SU-DHL-6 (cell line): ENCODE measurements at regions not wholly inside any gene's neighbourhood (a gene's known extent, or its start where the extent isn't known, plus 50 kb on each side); places are given as distances from the start of the nearest gene placed in this dataset.

Source experiments
- EZH2phosphoT487 ChIP-seq: fragments of 200-600 bp; sonication (generic), shearing (Covaris generic); conservative IDR thresholded peaks from 2 replicates; pipeline ENCODE4 v1.6.1; 2018; ENCODE audit warnings: mild to moderate bottlenecking, antibody characterized with exemption, low read length, moderate library complexity, mixed read lengths
- TF ChIP-seq, protein P1 (sequence below): fragments of 200-600 bp; sonication (generic); IDR thresholded peaks from one replicate; pipeline ENCODE4 v1.5.1; 2017; ENCODE audit warnings: antibody characterized with exemption, mild to moderate bottlenecking, low read length, moderate library complexity; ENCODE audit not compliant: insufficient read depth, poor library complexity, severe bottlenecking

DNA sequence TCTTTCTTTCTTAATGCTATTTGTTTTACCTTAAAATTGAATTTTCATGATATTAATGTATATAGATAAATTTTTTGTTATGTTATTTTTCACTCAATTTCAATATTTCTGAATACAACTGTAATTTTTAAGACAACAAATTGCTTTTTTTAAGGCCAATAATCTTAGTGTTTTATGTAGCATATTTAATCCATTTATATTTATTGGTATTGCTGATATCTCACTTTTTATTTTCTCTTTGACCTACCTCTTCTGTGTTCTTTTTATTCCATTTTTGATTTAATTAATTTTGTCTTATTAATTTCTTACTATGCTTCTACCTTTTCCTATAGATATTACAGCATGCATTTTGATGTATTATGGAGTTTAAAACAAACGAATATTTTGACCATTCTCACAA, 460.1 kb upstream of the AGA start:
- TF ChIP-seq, protein P1, sequence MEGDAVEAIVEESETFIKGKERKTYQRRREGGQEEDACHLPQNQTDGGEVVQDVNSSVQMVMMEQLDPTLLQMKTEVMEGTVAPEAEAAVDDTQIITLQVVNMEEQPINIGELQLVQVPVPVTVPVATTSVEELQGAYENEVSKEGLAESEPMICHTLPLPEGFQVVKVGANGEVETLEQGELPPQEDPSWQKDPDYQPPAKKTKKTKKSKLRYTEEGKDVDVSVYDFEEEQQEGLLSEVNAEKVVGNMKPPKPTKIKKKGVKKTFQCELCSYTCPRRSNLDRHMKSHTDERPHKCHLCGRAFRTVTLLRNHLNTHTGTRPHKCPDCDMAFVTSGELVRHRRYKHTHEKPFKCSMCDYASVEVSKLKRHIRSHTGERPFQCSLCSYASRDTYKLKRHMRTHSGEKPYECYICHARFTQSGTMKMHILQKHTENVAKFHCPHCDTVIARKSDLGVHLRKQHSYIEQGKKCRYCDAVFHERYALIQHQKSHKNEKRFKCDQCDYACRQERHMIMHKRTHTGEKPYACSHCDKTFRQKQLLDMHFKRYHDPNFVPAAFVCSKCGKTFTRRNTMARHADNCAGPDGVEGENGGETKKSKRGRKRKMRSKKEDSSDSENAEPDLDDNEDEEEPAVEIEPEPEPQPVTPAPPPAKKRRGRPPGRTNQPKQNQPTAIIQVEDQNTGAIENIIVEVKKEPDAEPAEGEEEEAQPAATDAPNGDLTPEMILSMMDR, result no peak
- TF ChIP-seq EZH2phosphoT487, result no peak
